ENCODE measurements at regions not wholly inside any gene's neighbourhood (a gene's known extent, or its start where the extent isn't known, plus 50 kb on each side); places are given as distances from the start of the nearest gene placed in this dataset.

GRCh38 chr2:10208736-10209135, 86.2 kb downstream of the RRM2 start:
- TF ChIP-seq CTCF (IDR thresholded peaks at IDR 0.05) (no peak), EZH2 (IDR thresholded peaks at IDR 0.05; ENCODE audit: borderline replicate concordance, insufficient read depth, low read depth, low read length, poor library complexity, severe bottlenecking) (no peak)

Measured in B cell (primary cell).